CD4-positive, alpha-beta T cell treated with Interleukin-21 for 1 hour (primary cell): ENCODE measurements at regions not wholly inside any gene's neighbourhood (a gene's known extent, or its start where the extent isn't known, plus 50 kb on each side); places are given as distances from the start of the nearest gene placed in this dataset.
"Not testable (repeated sequence)": the region's sequence is repeated elsewhere in the genome, so short reads cannot be mapped to it uniquely, and the experiment has no call there.

Experiments used
- DNase-seq: peaks from one replicate; pipeline ENCODE4 v3.0.0-alpha.2; 2020

- DNase-seq = no peak
These were observed 205.2 kb upstream of the DAB2 start for GRCh38 chr5:39629946-39630345.

- DNase-seq = no peak
These were observed 203.6 kb upstream of the DAB2 start for GRCh38 chr5:39628348-39628747.

GRCh38 chr5:39624890-39625289 lies 200.1 kb upstream of the DAB2 start:
- no peak for DNase-seq

GRCh38 chr5:39624268-39624886 lies 199.6 kb upstream of the DAB2 start:
- no peak for DNase-seq

- DNase-seq = no peak
These were observed 198.6 kb upstream of the DAB2 start for GRCh38 chr5:39623291-39623865.

- DNase-seq = no peak
These were observed 197.5 kb upstream of the DAB2 start for GRCh38 chr5:39622281-39622680.

GRCh38 chr5:39619168-39619818 lies 194.5 kb upstream of the DAB2 start:
- no peak for DNase-seq

GRCh38 chr5:39618391-39618790 lies 193.6 kb upstream of the DAB2 start:
- DNase-seq = no peak

- DNase-seq = no peak
These were observed 191.4 kb upstream of the DAB2 start for GRCh38 chr5:39616131-39616530.

GRCh38 chr5:39611076-39611475 lies 186.3 kb upstream of the DAB2 start:
- DNase-seq = not testable (repeated sequence)

GRCh38 chr5:39608024-39608423 lies 183.2 kb upstream of the DAB2 start:
- DNase-seq = no peak

GRCh38 chr5:39606591-39606990 lies 181.8 kb upstream of the DAB2 start:
- no peak for DNase-seq

GRCh38 chr5:39605588-39606575 lies 181.1 kb upstream of the DAB2 start:
- no peak for DNase-seq

- DNase-seq = no peak
These were observed 180.4 kb upstream of the DAB2 start for GRCh38 chr5:39605145-39605544.

- no peak for DNase-seq
These were observed 179.7 kb upstream of the DAB2 start for GRCh38 chr5:39604491-39604890.

GRCh38 chr5:39599721-39600431 lies 175.1 kb upstream of the DAB2 start:
- no peak for DNase-seq

- DNase-seq = no peak
These were observed 174.0 kb upstream of the DAB2 start for GRCh38 chr5:39598661-39599248.

- no peak for DNase-seq
These were observed 163.4 kb upstream of the DAB2 start for GRCh38 chr5:39588179-39588578.

- DNase-seq = no peak
These were observed 162.9 kb upstream of the DAB2 start for GRCh38 chr5:39587675-39588074.

- DNase-seq = no peak
These were observed 161.4 kb upstream of the DAB2 start for GRCh38 chr5:39586185-39586584.

GRCh38 chr5:39584927-39585326 lies 160.1 kb upstream of the DAB2 start:
- no peak for DNase-seq
